ENCODE measurements at regions not wholly inside any gene's neighbourhood (a gene's known extent, or its start where the extent isn't known, plus 50 kb on each side); places are given as distances from the start of the nearest gene placed in this dataset.

DNA sequence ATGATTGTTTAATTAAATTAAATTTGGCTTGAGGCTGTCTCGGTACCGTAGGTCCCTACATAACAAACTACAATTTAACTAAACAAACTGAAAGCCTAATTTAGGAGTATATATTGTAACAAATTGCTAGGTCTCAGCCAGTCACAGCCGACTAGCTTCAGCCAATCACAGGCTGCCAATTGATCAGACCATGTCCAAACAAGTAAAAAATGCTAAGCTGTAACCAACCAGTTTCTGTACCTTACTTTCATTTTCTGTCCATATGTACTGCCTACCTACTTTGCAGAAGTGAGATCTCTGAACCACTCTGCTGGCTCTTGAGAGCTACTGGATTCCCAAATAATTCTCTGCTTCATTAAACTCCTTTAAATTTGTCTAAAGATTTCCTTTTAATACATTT is 648.0 kb upstream of the GJE1 start:
- no peaks in the 10 kb centered on the region for H3K36me3 ChIP-seq (ENCODE audit: control insufficient read depth, insufficient read depth, low read length)
- H3K4me1 ChIP-seq (ENCODE audit: control insufficient read depth, insufficient read depth, low read length, poor library complexity, severe bottlenecking), result peaks cover 30% of the 10 kb centered on the region
- H3K4me3 ChIP-seq (ENCODE audit: low read depth, low read length), result peak overlapping the region; percentile 60
- H3K27ac Mint-ChIP-seq, result peak overlapping the region; percentile 83 to 98 (median 91)
- H3K4me1 Mint-ChIP-seq, result peaks cover 22 to 56% (median 41%) of the 10 kb centered on the region in 4 donors
- H3K9me3 ChIP-seq (ENCODE audit: control insufficient read depth in 2 of 2, low read length in 2 of 2), result no peaks in the 10 kb centered on the region
- ATAC-seq (ENCODE audit: low read depth in 2 of 2) (peak in 1 of 2 donors; percentile 35), DNase-seq (peak in 2 of 3 donors; percentile 44 to 75)
- no peaks in the 10 kb centered on the region for H3K9me3 Mint-ChIP-seq
- peak overlapping the region; percentile 42 to 78 (median 60) for H3K4me3 Mint-ChIP-seq
- H3K27me3 Mint-ChIP-seq, result no peaks in the 10 kb centered on the region
- no peaks in the 10 kb centered on the region for H3K27me3 ChIP-seq (ENCODE audit: control insufficient read depth, insufficient read depth, low read length)
- no peaks in the 10 kb centered on the region for H3K36me3 Mint-ChIP-seq
- H3K27ac ChIP-seq (ENCODE audit: insufficient read depth, low read length, poor library complexity, severe bottlenecking), result peak overlapping the region; percentile 89

DNA sequence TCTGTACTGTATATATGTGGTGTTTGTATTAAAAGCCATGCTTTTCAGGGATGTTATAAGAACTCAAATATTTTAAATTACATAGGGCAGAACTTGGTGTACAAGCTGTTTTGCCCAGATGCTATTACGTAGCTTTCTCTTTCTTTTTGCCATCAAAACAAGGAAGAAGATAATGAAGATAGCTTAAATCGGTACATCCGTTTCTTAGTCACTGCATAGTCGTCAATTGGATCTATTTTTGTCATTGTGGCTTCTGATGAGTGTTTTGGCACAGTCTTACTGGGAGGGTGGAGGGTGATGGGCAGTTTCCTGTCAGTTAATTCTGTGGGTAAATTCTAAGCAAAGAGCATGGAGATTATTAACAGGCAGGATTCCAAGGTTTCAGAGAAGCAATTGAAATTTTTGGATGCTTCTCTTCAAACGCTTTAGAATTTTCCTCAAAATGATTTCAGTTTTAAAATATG is 649.1 kb upstream of the GJE1 start:
- Histone ChIP-seq H3K27me3 (ENCODE audit: control insufficient read depth, insufficient read depth, low read length) (no peaks in the 10 kb centered on the region), H3K4me3 (ENCODE audit: low read depth, low read length) (peak overlapping the region; percentile 79), H3K9me3 (ENCODE audit: control insufficient read depth in 2 of 2, low read length in 2 of 2) (no peaks in the 10 kb centered on the region), H3K36me3 (ENCODE audit: control insufficient read depth, insufficient read depth, low read length) (no peaks in the 10 kb centered on the region), H3K4me1 (ENCODE audit: control insufficient read depth, insufficient read depth, low read length, poor library complexity, severe bottlenecking) (peaks cover 30% of the 10 kb centered on the region), H3K27ac (ENCODE audit: insufficient read depth, low read length, poor library complexity, severe bottlenecking) (peak overlapping the region; percentile 89)
- Mint-ChIP-seq H3K27ac (peak overlapping the region; percentile 91 to 99 (median 98)), H3K36me3 (no peaks in the 10 kb centered on the region), H3K4me3 (peak overlapping the region; percentile 45 to 92 (median 82)), H3K27me3 (no peaks in the 10 kb centered on the region), H3K4me1 (peaks cover 22 to 55% (median 41%) of the 10 kb centered on the region in 4 donors), H3K9me3 (peaks cover 0 to 6% (median 0%) of the 10 kb centered on the region in 7 donors)
- ATAC-seq (ENCODE audit: low read depth in 2 of 2), result peak; percentile 99
- DNase-seq, result peak; percentile 35 to 94 (median 84)

DNA sequence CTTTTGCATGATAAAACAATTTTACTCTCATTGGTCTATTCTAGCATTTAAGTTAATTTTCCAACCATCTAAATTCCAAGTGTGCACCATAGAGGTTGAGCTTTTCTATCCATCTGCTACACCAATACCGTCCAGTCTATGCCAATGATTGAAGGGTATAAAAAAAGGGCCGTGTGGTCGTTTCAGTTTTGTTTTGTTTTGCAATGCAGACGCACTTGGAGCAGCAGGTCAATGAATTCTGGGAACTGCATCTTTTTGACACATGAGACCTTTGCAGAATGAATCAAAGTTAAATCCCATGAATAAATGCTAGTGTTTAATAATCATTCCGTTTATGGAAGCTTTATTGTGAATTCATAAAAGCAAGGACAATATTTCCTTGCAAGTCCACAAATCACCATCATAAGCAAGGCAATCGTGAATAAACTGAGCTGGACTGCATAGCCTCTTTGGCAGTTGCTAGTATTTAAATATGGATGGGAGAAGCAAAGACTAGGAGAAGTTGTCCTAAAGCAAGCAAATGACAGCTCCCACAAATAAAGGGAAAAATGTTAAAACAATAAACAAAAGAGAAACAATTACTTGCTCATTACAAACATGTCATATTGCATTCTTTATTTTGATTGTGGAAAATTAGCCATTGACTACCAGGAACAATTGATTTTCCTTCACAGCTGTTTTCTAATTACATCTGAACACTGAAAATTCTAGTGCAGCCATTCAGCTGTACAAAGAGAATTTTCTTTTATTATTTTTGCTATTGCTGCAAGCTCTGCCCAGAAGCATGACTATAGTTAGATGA is 649.7 kb upstream of the GJE1 start:
- Mint-ChIP-seq H3K4me1 (peaks cover 22 to 50% (median 39%) of the 10 kb centered on the region in 4 donors), H3K27ac (peak overlapping the region; percentile 91 to 99 (median 98)), H3K27me3 (no peaks in the 10 kb centered on the region), H3K9me3 (peaks cover 0 to 6% (median 0%) of the 10 kb centered on the region in 7 donors), H3K4me3 (peak overlapping the region; percentile 45 to 92 (median 82)), H3K36me3 (no peaks in the 10 kb centered on the region)
- Histone ChIP-seq H3K4me3 (ENCODE audit: low read depth, low read length) (peak overlapping the region; percentile 79), H3K36me3 (ENCODE audit: control insufficient read depth, insufficient read depth, low read length) (no peaks in the 10 kb centered on the region), H3K27me3 (ENCODE audit: control insufficient read depth, insufficient read depth, low read length) (no peaks in the 10 kb centered on the region), H3K4me1 (ENCODE audit: control insufficient read depth, insufficient read depth, low read length, poor library complexity, severe bottlenecking) (peaks cover 30% of the 10 kb centered on the region), H3K9me3 (ENCODE audit: control insufficient read depth in 2 of 2, low read length in 2 of 2) (no peaks in the 10 kb centered on the region), H3K27ac (ENCODE audit: insufficient read depth, low read length, poor library complexity, severe bottlenecking) (peak overlapping the region; percentile 89)
- ATAC-seq (ENCODE audit: low read depth in 2 of 2) (no peak), DNase-seq (no peak)

- peaks cover 0 to 6% (median 0%) of the 10 kb centered on the region in 7 donors for H3K9me3 Mint-ChIP-seq
- Histone ChIP-seq H3K4me1 (ENCODE audit: control insufficient read depth, insufficient read depth, low read length, poor library complexity, severe bottlenecking) (no peaks in the 10 kb centered on the region), H3K36me3 (ENCODE audit: control insufficient read depth, insufficient read depth, low read length) (no peaks in the 10 kb centered on the region), H3K9me3 (ENCODE audit: control insufficient read depth in 2 of 2, low read length in 2 of 2) (no peaks in the 10 kb centered on the region), H3K4me3 (ENCODE audit: low read depth, low read length) (no peak overlapping the region), H3K27me3 (ENCODE audit: control insufficient read depth, insufficient read depth, low read length) (no peaks in the 10 kb centered on the region), H3K27ac (ENCODE audit: insufficient read depth, low read length, poor library complexity, severe bottlenecking) (no peak overlapping the region)
- peak overlapping the region in 1 of 3 donors; percentile 12 for H3K27ac Mint-ChIP-seq
- no peak overlapping the region for H3K4me3 Mint-ChIP-seq
- H3K4me1 Mint-ChIP-seq, result peaks cover 0 to 14% (median 3%) of the 10 kb centered on the region in 4 donors
- H3K36me3 Mint-ChIP-seq, result no peaks in the 10 kb centered on the region
- no peak for DNase-seq
- no peaks in the 10 kb centered on the region for H3K27me3 Mint-ChIP-seq
- ATAC-seq (ENCODE audit: low read depth in 2 of 2), result no peak
Measured at GRCh38 chr6:141475259-141475658, 657.5 kb upstream of the GJE1 start.

DNA sequence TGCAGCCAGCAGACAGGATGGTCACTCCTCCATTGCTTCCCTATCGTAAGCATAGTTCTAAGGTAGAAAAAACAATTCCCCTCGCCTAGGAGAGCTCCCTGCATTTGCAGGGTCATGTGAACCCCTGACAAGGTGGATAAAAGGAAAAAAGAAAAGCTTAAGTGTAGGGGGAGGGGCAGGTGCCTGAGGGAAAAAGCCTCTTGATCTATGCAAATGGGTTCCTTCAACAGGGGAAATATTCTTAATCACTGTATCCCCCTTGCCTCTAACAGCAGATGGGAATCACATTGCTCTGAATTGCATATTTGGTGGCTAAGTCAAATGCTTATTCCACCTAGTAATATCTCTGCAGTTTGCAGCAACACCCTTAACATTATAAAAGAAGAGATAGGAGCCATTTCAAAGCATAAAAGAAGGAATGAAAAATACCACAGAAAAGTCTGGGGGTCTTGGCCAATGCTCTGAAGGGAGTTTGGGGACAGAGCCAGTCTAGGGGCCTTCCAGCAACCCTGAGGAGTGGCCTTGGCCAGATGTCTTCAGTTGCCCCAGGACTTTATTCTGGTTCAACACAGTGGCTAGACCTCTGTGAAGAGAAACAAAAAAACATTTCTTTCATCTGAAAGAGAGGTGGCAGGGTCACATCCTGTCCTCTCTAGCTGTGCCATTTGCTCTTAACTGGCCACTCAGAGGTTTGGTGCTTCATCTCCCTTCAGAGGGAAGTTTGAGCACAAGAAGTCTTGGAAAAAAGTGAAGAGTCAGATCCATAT is 660.4 kb upstream of the GJE1 start:
- Mint-ChIP-seq H3K9me3 (peaks cover 0 to 4% (median 0%) of the 10 kb centered on the region in 7 donors), H3K36me3 (no peaks in the 10 kb centered on the region), H3K4me1 (peaks cover 0 to 14% (median 7%) of the 10 kb centered on the region in 4 donors), H3K27ac (no peak overlapping the region), H3K27me3 (no peaks in the 10 kb centered on the region), H3K4me3 (no peak overlapping the region)
- no peaks in the 10 kb centered on the region for H3K4me1 ChIP-seq (ENCODE audit: control insufficient read depth, insufficient read depth, low read length, poor library complexity, severe bottlenecking)
- ATAC-seq (ENCODE audit: low read depth in 2 of 2) (no peak), DNase-seq (no peak)
- H3K36me3 ChIP-seq (ENCODE audit: control insufficient read depth, insufficient read depth, low read length), result no peaks in the 10 kb centered on the region
- H3K4me3 ChIP-seq (ENCODE audit: low read depth, low read length), result no peak overlapping the region
- no peaks in the 10 kb centered on the region for H3K9me3 ChIP-seq (ENCODE audit: control insufficient read depth in 2 of 2, low read length in 2 of 2)
- no peaks in the 10 kb centered on the region for H3K27me3 ChIP-seq (ENCODE audit: control insufficient read depth, insufficient read depth, low read length)
- H3K27ac ChIP-seq (ENCODE audit: insufficient read depth, low read length, poor library complexity, severe bottlenecking), result no peak overlapping the region

DNA sequence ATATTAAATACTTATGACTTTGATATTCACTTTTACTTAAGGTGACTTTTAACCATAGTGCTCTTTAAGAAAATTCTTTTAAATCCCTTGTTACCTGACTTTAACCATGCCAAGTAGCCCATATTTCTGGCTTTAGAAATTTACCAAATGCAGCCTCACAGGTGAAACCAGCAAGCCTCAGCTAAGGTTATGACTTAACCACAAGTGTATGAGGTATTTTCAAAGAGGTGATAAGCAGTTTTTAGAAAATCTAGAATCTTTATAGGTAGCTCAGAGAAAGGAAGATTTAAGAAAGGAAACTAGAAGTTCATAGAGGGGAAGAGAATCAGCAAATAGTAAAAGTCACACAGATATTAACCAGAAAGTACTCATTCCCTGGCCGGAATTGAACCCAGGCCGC is 661.9 kb upstream of the GJE1 start:
- DNase-seq (no peak), ATAC-seq (ENCODE audit: low read depth in 2 of 2) (no peak)
- no peak overlapping the region for H3K27ac ChIP-seq (ENCODE audit: insufficient read depth, low read length, poor library complexity, severe bottlenecking)
- Mint-ChIP-seq H3K4me3 (no peak overlapping the region), H3K27me3 (no peaks in the 10 kb centered on the region), H3K9me3 (peaks cover 0 to 6% (median 0%) of the 10 kb centered on the region in 7 donors), H3K36me3 (no peaks in the 10 kb centered on the region), H3K4me1 (peaks cover 0 to 14% (median 10%) of the 10 kb centered on the region in 4 donors), H3K27ac (no peak overlapping the region)
- no peak overlapping the region for H3K4me3 ChIP-seq (ENCODE audit: low read depth, low read length)
- no peaks in the 10 kb centered on the region for H3K9me3 ChIP-seq (ENCODE audit: control insufficient read depth in 2 of 2, low read length in 2 of 2)
- no peaks in the 10 kb centered on the region for H3K27me3 ChIP-seq (ENCODE audit: control insufficient read depth, insufficient read depth, low read length)
- H3K4me1 ChIP-seq (ENCODE audit: control insufficient read depth, insufficient read depth, low read length, poor library complexity, severe bottlenecking), result no peaks in the 10 kb centered on the region
- H3K36me3 ChIP-seq (ENCODE audit: control insufficient read depth, insufficient read depth, low read length), result no peaks in the 10 kb centered on the region

DNA sequence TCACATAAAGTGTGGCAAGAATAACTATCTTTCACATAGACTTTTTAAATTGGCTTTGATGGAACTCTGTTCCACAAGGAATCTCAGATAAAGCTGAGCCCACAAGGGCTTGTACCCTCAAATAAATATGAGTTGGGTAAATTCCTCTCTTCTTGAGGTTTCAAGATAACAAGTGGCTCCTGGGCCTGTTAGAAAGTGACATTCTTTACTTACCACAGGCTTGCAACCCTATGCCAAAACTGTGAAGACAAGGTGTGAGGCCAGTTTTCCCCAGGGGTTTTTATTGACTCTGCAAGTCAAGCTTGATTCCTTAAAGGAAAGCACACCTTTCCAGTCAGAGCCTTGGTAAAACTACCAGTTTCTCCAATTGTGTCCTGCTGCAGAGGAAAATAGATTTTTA is 664.8 kb upstream of the GJE1 start:
- no peaks in the 10 kb centered on the region for H3K36me3 ChIP-seq (ENCODE audit: control insufficient read depth, insufficient read depth, low read length)
- Mint-ChIP-seq H3K4me3 (no peak overlapping the region), H3K4me1 (peaks cover 11 to 19% (median 13%) of the 10 kb centered on the region in 4 donors), H3K27ac (no peak overlapping the region), H3K9me3 (peaks cover 0 to 2% (median 0%) of the 10 kb centered on the region in 7 donors), H3K36me3 (no peaks in the 10 kb centered on the region), H3K27me3 (no peaks in the 10 kb centered on the region)
- no peaks in the 10 kb centered on the region for H3K27me3 ChIP-seq (ENCODE audit: control insufficient read depth, insufficient read depth, low read length)
- no peak overlapping the region for H3K4me3 ChIP-seq (ENCODE audit: low read depth, low read length)
- DNase-seq, result no peak
- H3K9me3 ChIP-seq (ENCODE audit: control insufficient read depth in 2 of 2, low read length in 2 of 2), result no peaks in the 10 kb centered on the region
- H3K27ac ChIP-seq (ENCODE audit: insufficient read depth, low read length, poor library complexity, severe bottlenecking), result no peak overlapping the region
- no peak for ATAC-seq (ENCODE audit: low read depth in 2 of 2)
- peaks cover 11% of the 10 kb centered on the region for H3K4me1 ChIP-seq (ENCODE audit: control insufficient read depth, insufficient read depth, low read length, poor library complexity, severe bottlenecking)

Data from CD4-positive, CD25-positive, alpha-beta regulatory T cell (primary cell).